ENCODE measurements at regions not wholly inside any gene's neighbourhood (a gene's known extent, or its start where the extent isn't known, plus 50 kb on each side); places are given as distances from the start of the nearest gene placed in this dataset.

- no peak for TF ChIP-seq CTCF (IDR thresholded peaks at IDR 0.05; ENCODE audit: low read depth, low read length)
- Histone ChIP-seq H3K27ac (no peak overlapping the region), H3K4me3 (no peak overlapping the region), H3K36me3 (no peaks in the 10 kb centered on the region), H3K9me3 (ENCODE audit: low read depth) (no peaks in the 10 kb centered on the region), H3K4me1 (ENCODE audit: low read depth) (peaks cover 14% of the 10 kb centered on the region), H3K27me3 (peaks cover 11% of the 10 kb centered on the region)
- no peak for DNase-seq (ENCODE audit: low read depth in 1 of 2, low spot score in 1 of 2)
Measured at GRCh38 chr11:43545610-43546009, 134.9 kb upstream of the HSD17B12 start.

- H3K4me3 ChIP-seq: no peak overlapping the region
- TF ChIP-seq CTCF (IDR thresholded peaks at IDR 0.05; ENCODE audit: low read depth, low read length): no peak
Measured at GRCh38 chr11:43546561-43547429, 133.7 kb upstream of the HSD17B12 start.

GRCh38 chr11:43547430-43547831 is 133.1 kb upstream of the HSD17B12 start:
- H3K4me1 ChIP-seq (ENCODE audit: low read depth): peaks cover 19% of the 10 kb centered on the region
- H3K36me3 ChIP-seq: no peaks in the 10 kb centered on the region
- peak in 1 of 2 donors; percentile 9 for DNase-seq (ENCODE audit: low read depth in 1 of 2, low spot score in 1 of 2)
- H3K9me3 ChIP-seq (ENCODE audit: low read depth): no peaks in the 10 kb centered on the region
- no peak for TF ChIP-seq CTCF (IDR thresholded peaks at IDR 0.05; ENCODE audit: low read depth, low read length)
- peaks cover 11% of the 10 kb centered on the region for H3K27me3 ChIP-seq
- peak overlapping the region; percentile 15 for H3K4me3 ChIP-seq
- H3K27ac ChIP-seq: no peak overlapping the region

More at GRCh38 chr11:43546561-43547429, 133.7 kb upstream of the HSD17B12 start:
- Histone ChIP-seq H3K36me3 (no peaks in the 10 kb centered on the region), H3K27me3 (peaks cover 11% of the 10 kb centered on the region), H3K27ac (no peak overlapping the region), H3K4me1 (ENCODE audit: low read depth) (peaks cover 20% of the 10 kb centered on the region), H3K9me3 (ENCODE audit: low read depth) (no peaks in the 10 kb centered on the region)
- no peak for DNase-seq (ENCODE audit: low read depth in 1 of 2, low spot score in 1 of 2)

GRCh38 chr11:43547889-43548381 is 132.6 kb upstream of the HSD17B12 start:
- Histone ChIP-seq H3K4me1 (ENCODE audit: low read depth) (peaks cover 14% of the 10 kb centered on the region), H3K36me3 (no peaks in the 10 kb centered on the region), H3K9me3 (ENCODE audit: low read depth) (no peaks in the 10 kb centered on the region), H3K27me3 (peaks cover 11% of the 10 kb centered on the region), H3K27ac (no peak overlapping the region), H3K4me3 (peak overlapping the region; percentile 15)
- peak; percentile 19 to 48 for DNase-seq (ENCODE audit: low read depth in 1 of 2, low spot score in 1 of 2)
- no peak for TF ChIP-seq CTCF (IDR thresholded peaks at IDR 0.05; ENCODE audit: low read depth, low read length)

GRCh38 chr11:43548916-43549315 is 131.6 kb upstream of the HSD17B12 start:
- no peak for DNase-seq (ENCODE audit: low read depth in 1 of 2, low spot score in 1 of 2)
- Histone ChIP-seq H3K36me3 (no peaks in the 10 kb centered on the region), H3K4me1 (ENCODE audit: low read depth) (peaks cover 20% of the 10 kb centered on the region), H3K4me3 (no peak overlapping the region), H3K27me3 (peaks cover 11% of the 10 kb centered on the region), H3K27ac (no peak overlapping the region), H3K9me3 (ENCODE audit: low read depth) (no peaks in the 10 kb centered on the region)
- TF ChIP-seq CTCF (IDR thresholded peaks at IDR 0.05; ENCODE audit: low read depth, low read length): no peak

Measured in cardiac muscle cell (in vitro differentiated cells and primary cell).